HEK293 (cell line): ENCODE measurements at regions not wholly inside any gene's neighbourhood (a gene's known extent, or its start where the extent isn't known, plus 50 kb on each side); places are given as distances from the start of the nearest gene placed in this dataset.

Source experiments
- CTCF ChIA-PET: fragments of 350-600 bp; formaldehyde crosslinking; extraction: SDS; loops from one replicate; lab custom pipeline; 2021; ENCODE audit warnings: antibody characterized with exemption; lab: Yijun Ruan, JAX
- POLR2A ChIA-PET: fragments of 300-600 bp; formaldehyde crosslinking; extraction: SDS; loops from one replicate; lab custom pipeline; 2020; ENCODE audit warnings: antibody characterized with exemption, inconsistent platforms; lab: Yijun Ruan, JAX
- H3K27ac ChIP-seq: fragments of 200-500 bp; sonication (Bioruptor generic); 2 replicates; pipeline ENCODE4 v1.5.1; 2014; ENCODE audit warnings: low read depth, low read length, control low read depth, inconsistent platforms; ENCODE audit errors: extremely low read depth
- H3K36me3 ChIP-seq, 2 experiments: fragments of 200-500 bp in 1 of 2; sonication (Bioruptor generic) in 1 of 2; 1 replicate in 1 of 2; 2 replicates in 1 of 2; pipeline ENCODE4 v1.5.1; 2014 to 2017; ENCODE audit warnings: inconsistent platforms in 2 of 2, low read length in 2 of 2; ENCODE audit not compliant: control insufficient read depth in 2 of 2, insufficient read depth in 1 of 2
- H3K4me1 ChIP-seq: fragments of 200-500 bp; sonication (Bioruptor generic); 2 replicates; pipeline ENCODE4 v1.5.1; 2014; ENCODE audit warnings: mild to moderate bottlenecking, low read length, inconsistent platforms; ENCODE audit not compliant: control insufficient read depth, insufficient read depth
- H3K4me3 ChIP-seq: 2 replicates; pipeline ENCODE4 v1.5.1; 2011; ENCODE audit warnings: low read depth, mild to moderate bottlenecking, control low read depth, low read length, moderate library complexity
- H3K9me3 ChIP-seq: fragments of 200-500 bp; sonication (Bioruptor generic); 2 replicates; pipeline ENCODE4 v1.5.1; 2014; ENCODE audit warnings: low read depth, low read length, inconsistent platforms; ENCODE audit not compliant: control insufficient read depth, insufficient read depth
- BCL11B ChIP-seq: fragments of 450-650 bp; formaldehyde crosslinking; IDR thresholded peaks from 2 replicates; pipeline ENCODE4 v1.5.1; 2016; ENCODE audit warnings: low read depth, missing biosample characterization, missing genetic modification characterization
- GFI1B ChIP-seq: fragments of 450-650 bp; formaldehyde crosslinking; IDR thresholded peaks from 2 replicates; pipeline ENCODE4 v1.5.1; 2016; ENCODE audit warnings: missing biosample characterization, missing genetic modification characterization
- GLI2 ChIP-seq: fragments of 450-650 bp; formaldehyde crosslinking; IDR thresholded peaks from 2 replicates; pipeline ENCODE4; 2017; ENCODE audit warnings: missing biosample characterization, missing genetic modification characterization, low read depth, borderline replicate concordance
- SCRT1 ChIP-seq: fragments of 450-650 bp; formaldehyde crosslinking; IDR thresholded peaks from 2 replicates; pipeline ENCODE4 v1.5.1; 2016; ENCODE audit warnings: missing biosample characterization, missing genetic modification characterization, borderline replicate concordance
- TCF7L2 ChIP-seq: IDR thresholded peaks from 2 replicates; pipeline ENCODE4 v1.6.1; 2011; ENCODE audit warnings: low read depth, mild to moderate bottlenecking, inconsistent platforms, low read length, moderate library complexity, borderline replicate concordance
- ZBTB48 ChIP-seq: fragments of 450-650 bp; formaldehyde crosslinking; IDR thresholded peaks from 2 replicates; pipeline ENCODE4 v1.5.1; 2016; ENCODE audit warnings: missing biosample characterization, missing genetic modification characterization
- ZFP37 ChIP-seq: fragments of 450-650 bp; formaldehyde crosslinking; IDR thresholded peaks from 2 replicates; pipeline ENCODE4 v1.5.1; 2016; ENCODE audit warnings: missing biosample characterization, missing genetic modification characterization
- ZNF114 ChIP-seq: fragments of 450-650 bp; formaldehyde crosslinking; IDR thresholded peaks from 2 replicates; pipeline ENCODE4 v1.5.0; 2017; ENCODE audit warnings: missing biosample characterization, missing genetic modification characterization
- ZNF169 ChIP-seq: fragments of 450-650 bp; formaldehyde crosslinking; IDR thresholded peaks from 2 replicates; pipeline ENCODE4 v1.5.1; 2016; ENCODE audit warnings: missing biosample characterization, missing genetic modification characterization
- ZNF175 ChIP-seq: fragments of 450-650 bp; formaldehyde crosslinking; IDR thresholded peaks from 2 replicates; pipeline ENCODE4 v1.5.1; 2016; ENCODE audit warnings: missing biosample characterization, missing genetic modification characterization
- ZNF23 ChIP-seq: fragments of 450-650 bp; formaldehyde crosslinking; IDR thresholded peaks from 2 replicates; pipeline ENCODE4 v1.5.1; 2016; ENCODE audit warnings: missing biosample characterization, missing genetic modification characterization, borderline replicate concordance
- ZNF404 ChIP-seq: fragments of 450-650 bp; formaldehyde crosslinking; IDR thresholded peaks from 2 replicates; pipeline ENCODE4 v1.5.1; 2017; ENCODE audit warnings: missing biosample characterization, missing genetic modification characterization
- ZNF501 ChIP-seq: fragments of 450-650 bp; formaldehyde crosslinking; IDR thresholded peaks from 2 replicates; pipeline ENCODE4 v1.5.1; 2016; ENCODE audit warnings: missing biosample characterization, missing genetic modification characterization
- ZNF514 ChIP-seq: fragments of 450-650 bp; formaldehyde crosslinking; IDR thresholded peaks from 2 replicates; pipeline ENCODE4 v1.5.1; 2016; ENCODE audit warnings: missing biosample characterization, missing genetic modification characterization
- ZNF701 ChIP-seq: fragments of 450-650 bp; formaldehyde crosslinking; IDR thresholded peaks from 2 replicates; pipeline ENCODE4 v1.5.1; 2016; ENCODE audit warnings: missing biosample characterization, missing genetic modification characterization
- ZNF707 ChIP-seq: fragments of 450-650 bp; formaldehyde crosslinking; IDR thresholded peaks from 2 replicates; pipeline ENCODE4 v1.5.1; 2016; ENCODE audit warnings: missing biosample characterization, missing genetic modification characterization
- ZNF830 ChIP-seq: fragments of 450-650 bp; IDR thresholded peaks from 2 replicates; pipeline ENCODE4 v1.5.0; 2018; ENCODE audit warnings: missing biosample characterization, missing genetic modification characterization, low read depth, mild to moderate bottlenecking, moderate library complexity
- TF ChIP-seq, protein P1 (sequence below): fragments of 450-650 bp; formaldehyde crosslinking; IDR thresholded peaks from 2 replicates; pipeline ENCODE4 v1.5.1; 2017; ENCODE audit warnings: missing biosample characterization, missing genetic modification characterization
- TF ChIP-seq, protein P2 (sequence below): fragments of 450-650 bp; formaldehyde crosslinking; IDR thresholded peaks from 2 replicates; pipeline ENCODE4 v1.5.1; 2016; ENCODE audit warnings: missing biosample characterization, missing genetic modification characterization
- TF ChIP-seq, protein P3 (sequence below): fragments of 450-650 bp; formaldehyde crosslinking; IDR thresholded peaks from 2 replicates; pipeline ENCODE4 v1.5.1; 2016; ENCODE audit warnings: missing biosample characterization, missing genetic modification characterization, borderline replicate concordance
- TF ChIP-seq, protein P4 (sequence below): fragments of 450-650 bp; formaldehyde crosslinking; IDR thresholded peaks from 2 replicates; pipeline ENCODE4 v1.5.1; 2017; ENCODE audit warnings: missing biosample characterization, missing genetic modification characterization
- TF ChIP-seq, protein P5 (sequence below): IDR thresholded peaks from 2 replicates; pipeline ENCODE4 v1.6.1; 2011; ENCODE audit warnings: mild to moderate bottlenecking, low read depth, low read length, borderline replicate concordance

DNA sequence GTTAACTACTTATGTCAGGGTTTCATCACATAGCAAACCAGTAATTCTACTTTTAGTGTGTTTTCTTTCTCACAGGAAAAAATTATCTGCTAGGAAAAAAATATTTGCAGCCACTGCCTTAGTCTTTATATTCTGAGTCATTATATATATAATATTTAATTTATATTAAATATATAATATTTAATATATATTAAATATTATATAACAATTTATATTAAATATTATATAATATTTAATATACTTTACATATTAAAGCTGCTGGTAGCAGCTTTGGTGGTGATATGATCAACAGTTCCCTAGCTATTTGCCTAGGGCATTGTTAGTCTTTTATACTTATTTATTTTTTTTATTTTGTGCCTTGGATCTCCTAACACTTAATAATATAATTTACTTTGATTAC, 381.6 kb downstream of the STIM2 start:
- Histone ChIP-seq H3K4me3 (no peak overlapping the region), H3K27ac (no peak overlapping the region), H3K9me3 (no peaks in the 10 kb centered on the region), H3K4me1 (no peaks in the 10 kb centered on the region), H3K36me3 (no peaks in the 10 kb centered on the region)
- ChIA-PET CTCF (no interaction called here), POLR2A (no interaction called here)
- TF ChIP-seq SCRT1 (tag by site-specific recombination) (no peak), ZBTB48 (no peak)

DNA sequence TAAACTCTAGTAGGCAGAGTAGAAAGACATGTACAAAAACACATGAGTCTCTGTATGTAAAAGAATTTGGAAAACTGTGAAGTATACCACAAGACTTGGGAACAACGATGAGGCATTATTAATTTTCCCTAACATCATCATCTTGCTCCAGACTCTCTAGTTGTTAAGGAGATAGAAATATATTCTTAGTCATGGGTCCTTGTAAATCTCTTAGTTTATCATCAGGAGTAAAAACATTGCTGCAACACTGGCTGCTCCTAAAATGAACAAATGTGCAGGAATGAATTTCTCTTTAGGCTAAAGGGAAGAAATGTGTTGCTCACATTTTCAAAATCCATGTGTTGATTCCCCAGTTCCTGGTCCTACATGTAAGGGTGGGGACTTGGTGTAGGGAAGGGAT, 384.6 kb downstream of the STIM2 start:
- H3K27ac ChIP-seq: no peak overlapping the region
- no peaks in the 10 kb centered on the region for H3K9me3 ChIP-seq
- no peaks in the 10 kb centered on the region for H3K36me3 ChIP-seq
- H3K4me3 ChIP-seq: no peak overlapping the region
- no peaks in the 10 kb centered on the region for H3K4me1 ChIP-seq
- TF ChIP-seq ZNF114 (tag by site-specific recombination) (no peak), ZNF707 (tag by site-specific recombination) (no peak), GLI2 (tag by site-specific recombination) (no peak), ZNF169 (tag by site-specific recombination) (no peak), ZNF23 (no peak), GFI1B (tag by site-specific recombination) (no peak), ZNF501 (tag by site-specific recombination) (no peak), ZNF830 (tag by site-specific recombination) (no peak), ZFP37 (no peak), ZNF514 (no peak), ZNF404 (tag by site-specific recombination) (no peak), TCF7L2 (no peak), BCL11B (tag by site-specific recombination) (no peak), ZNF175 (tag by site-specific recombination) (no peak), ZNF701 (tag by site-specific recombination) (no peak)
- TF ChIP-seq, protein P1, sequence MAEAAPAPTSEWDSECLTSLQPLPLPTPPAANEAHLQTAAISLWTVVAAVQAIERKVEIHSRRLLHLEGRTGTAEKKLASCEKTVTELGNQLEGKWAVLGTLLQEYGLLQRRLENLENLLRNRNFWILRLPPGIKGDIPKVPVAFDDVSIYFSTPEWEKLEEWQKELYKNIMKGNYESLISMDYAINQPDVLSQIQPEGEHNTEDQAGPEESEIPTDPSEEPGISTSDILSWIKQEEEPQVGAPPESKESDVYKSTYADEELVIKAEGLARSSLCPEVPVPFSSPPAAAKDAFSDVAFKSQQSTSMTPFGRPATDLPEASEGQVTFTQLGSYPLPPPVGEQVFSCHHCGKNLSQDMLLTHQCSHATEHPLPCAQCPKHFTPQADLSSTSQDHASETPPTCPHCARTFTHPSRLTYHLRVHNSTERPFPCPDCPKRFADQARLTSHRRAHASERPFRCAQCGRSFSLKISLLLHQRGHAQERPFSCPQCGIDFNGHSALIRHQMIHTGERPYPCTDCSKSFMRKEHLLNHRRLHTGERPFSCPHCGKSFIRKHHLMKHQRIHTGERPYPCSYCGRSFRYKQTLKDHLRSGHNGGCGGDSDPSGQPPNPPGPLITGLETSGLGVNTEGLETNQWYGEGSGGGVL (tag by site-specific recombination): no peak
- TF ChIP-seq, protein P2, sequence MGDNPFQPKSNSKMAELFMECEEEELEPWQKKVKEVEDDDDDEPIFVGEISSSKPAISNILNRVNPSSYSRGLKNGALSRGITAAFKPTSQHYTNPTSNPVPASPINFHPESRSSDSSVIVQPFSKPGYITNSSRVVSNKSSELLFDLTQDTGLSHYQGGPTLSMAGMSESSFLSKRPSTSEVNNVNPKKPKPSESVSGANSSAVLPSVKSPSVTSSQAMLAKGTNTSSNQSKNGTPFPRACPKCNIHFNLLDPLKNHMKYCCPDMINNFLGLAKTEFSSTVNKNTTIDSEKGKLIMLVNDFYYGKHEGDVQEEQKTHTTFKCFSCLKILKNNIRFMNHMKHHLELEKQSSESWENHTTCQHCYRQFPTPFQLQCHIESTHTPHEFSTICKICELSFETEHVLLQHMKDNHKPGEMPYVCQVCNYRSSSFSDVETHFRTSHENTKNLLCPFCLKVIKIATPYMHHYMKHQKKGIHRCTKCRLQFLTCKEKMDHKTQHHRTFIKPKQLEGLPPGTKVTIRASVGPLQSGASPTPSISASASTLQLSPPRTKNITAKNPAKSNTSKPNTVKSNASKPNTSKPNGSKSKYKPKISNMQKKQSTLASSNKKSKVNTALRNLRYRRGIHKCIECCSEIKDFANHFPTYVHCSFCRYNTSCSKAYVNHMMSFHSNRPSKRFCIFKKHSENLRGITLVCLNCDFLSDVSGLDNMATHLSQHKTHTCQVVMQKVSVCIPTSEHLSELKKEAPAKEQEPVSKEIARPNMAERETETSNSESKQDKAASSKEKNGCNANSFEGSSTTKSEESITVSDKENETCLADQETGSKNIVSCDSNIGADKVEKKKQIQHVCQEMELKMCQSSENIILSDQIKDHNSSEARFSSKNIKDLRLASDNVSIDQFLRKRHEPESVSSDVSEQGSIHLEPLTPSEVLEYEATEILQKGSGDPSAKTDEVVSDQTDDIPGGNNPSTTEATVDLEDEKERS (tag by site-specific recombination): no peak
- TF ChIP-seq, protein P3, sequence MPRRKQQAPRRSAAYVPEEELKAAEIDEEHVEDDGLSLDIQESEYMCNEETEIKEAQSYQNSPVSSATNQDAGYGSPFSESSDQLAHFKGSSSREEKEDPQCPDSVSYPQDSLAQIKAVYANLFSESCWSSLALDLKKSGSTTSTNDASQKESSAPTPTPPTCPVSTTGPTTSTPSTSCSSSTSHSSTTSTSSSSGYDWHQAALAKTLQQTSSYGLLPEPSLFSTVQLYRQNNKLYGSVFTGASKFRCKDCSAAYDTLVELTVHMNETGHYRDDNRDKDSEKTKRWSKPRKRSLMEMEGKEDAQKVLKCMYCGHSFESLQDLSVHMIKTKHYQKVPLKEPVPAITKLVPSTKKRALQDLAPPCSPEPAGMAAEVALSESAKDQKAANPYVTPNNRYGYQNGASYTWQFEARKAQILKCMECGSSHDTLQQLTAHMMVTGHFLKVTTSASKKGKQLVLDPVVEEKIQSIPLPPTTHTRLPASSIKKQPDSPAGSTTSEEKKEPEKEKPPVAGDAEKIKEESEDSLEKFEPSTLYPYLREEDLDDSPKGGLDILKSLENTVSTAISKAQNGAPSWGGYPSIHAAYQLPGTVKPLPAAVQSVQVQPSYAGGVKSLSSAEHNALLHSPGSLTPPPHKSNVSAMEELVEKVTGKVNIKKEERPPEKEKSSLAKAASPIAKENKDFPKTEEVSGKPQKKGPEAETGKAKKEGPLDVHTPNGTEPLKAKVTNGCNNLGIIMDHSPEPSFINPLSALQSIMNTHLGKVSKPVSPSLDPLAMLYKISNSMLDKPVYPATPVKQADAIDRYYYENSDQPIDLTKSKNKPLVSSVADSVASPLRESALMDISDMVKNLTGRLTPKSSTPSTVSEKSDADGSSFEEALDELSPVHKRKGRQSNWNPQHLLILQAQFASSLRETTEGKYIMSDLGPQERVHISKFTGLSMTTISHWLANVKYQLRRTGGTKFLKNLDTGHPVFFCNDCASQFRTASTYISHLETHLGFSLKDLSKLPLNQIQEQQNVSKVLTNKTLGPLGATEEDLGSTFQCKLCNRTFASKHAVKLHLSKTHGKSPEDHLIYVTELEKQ: no peak
- TF ChIP-seq, protein P4, sequence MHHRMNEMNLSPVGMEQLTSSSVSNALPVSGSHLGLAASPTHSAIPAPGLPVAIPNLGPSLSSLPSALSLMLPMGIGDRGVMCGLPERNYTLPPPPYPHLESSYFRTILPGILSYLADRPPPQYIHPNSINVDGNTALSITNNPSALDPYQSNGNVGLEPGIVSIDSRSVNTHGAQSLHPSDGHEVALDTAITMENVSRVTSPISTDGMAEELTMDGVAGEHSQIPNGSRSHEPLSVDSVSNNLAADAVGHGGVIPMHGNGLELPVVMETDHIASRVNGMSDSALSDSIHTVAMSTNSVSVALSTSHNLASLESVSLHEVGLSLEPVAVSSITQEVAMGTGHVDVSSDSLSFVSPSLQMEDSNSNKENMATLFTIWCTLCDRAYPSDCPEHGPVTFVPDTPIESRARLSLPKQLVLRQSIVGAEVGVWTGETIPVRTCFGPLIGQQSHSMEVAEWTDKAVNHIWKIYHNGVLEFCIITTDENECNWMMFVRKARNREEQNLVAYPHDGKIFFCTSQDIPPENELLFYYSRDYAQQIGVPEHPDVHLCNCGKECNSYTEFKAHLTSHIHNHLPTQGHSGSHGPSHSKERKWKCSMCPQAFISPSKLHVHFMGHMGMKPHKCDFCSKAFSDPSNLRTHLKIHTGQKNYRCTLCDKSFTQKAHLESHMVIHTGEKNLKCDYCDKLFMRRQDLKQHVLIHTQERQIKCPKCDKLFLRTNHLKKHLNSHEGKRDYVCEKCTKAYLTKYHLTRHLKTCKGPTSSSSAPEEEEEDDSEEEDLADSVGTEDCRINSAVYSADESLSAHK (tag by site-specific recombination): no peak
- TF ChIP-seq, protein P5, sequence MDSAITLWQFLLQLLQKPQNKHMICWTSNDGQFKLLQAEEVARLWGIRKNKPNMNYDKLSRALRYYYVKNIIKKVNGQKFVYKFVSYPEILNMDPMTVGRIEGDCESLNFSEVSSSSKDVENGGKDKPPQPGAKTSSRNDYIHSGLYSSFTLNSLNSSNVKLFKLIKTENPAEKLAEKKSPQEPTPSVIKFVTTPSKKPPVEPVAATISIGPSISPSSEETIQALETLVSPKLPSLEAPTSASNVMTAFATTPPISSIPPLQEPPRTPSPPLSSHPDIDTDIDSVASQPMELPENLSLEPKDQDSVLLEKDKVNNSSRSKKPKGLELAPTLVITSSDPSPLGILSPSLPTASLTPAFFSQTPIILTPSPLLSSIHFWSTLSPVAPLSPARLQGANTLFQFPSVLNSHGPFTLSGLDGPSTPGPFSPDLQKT: no peak
- TF ChIP-seq, all 188 proteins: peak for 0
- CTCF ChIA-PET: no interaction called here
- POLR2A ChIA-PET: no interaction called here
